Parathyroid adenoma (tissue), 2 donors: ENCODE measurements at regions not wholly inside any gene's neighbourhood (a gene's known extent, or its start where the extent isn't known, plus 50 kb on each side); places are given as distances from the start of the nearest gene placed in this dataset.

Experiments
- H2AFZ ChIP-seq: fragments of 300-600 bp; sonication (generic); one replicate; pipeline ENCODE4 v1.7.0; 2017; ENCODE audit warnings: antibody characterized with exemption, mild to moderate bottlenecking
- H3K27ac ChIP-seq: fragments of 300-600 bp; sonication (generic); one replicate; pipeline ENCODE4 v1.7.0; 2017
- H3K27me3 ChIP-seq: fragments of 300-600 bp; sonication (generic); one replicate; pipeline ENCODE4 v1.7.0; 2017; ENCODE audit warnings: low read length; ENCODE audit not compliant: control insufficient read depth, insufficient read depth
- H3K36me3 ChIP-seq: fragments of 300-600 bp; sonication (generic); one replicate; pipeline ENCODE4 v1.7.0; 2017; ENCODE audit warnings: low read length; ENCODE audit not compliant: control insufficient read depth, insufficient read depth
- H3K4me1 ChIP-seq: fragments of 300-600 bp; sonication (generic); one replicate; pipeline ENCODE4 v1.7.0; 2017; ENCODE audit warnings: control low read depth
- H3K4me2 ChIP-seq: fragments of 300-600 bp; sonication (generic); one replicate; pipeline ENCODE4 v1.7.0; 2017; ENCODE audit warnings: low read length
- H3K4me3 ChIP-seq: fragments of 300-600 bp; sonication (generic); one replicate; pipeline ENCODE4 v1.7.0; 2017; ENCODE audit warnings: low read depth, low read length
- H3K79me2 ChIP-seq: fragments of 300-600 bp; sonication (generic); one replicate; pipeline ENCODE4 v1.7.0; 2017; ENCODE audit warnings: control low read depth
- H3K9ac ChIP-seq: fragments of 300-600 bp; sonication (generic); one replicate; pipeline ENCODE4 v1.7.0; 2017; ENCODE audit warnings: mild to moderate bottlenecking
- H3K9me3 ChIP-seq: fragments of 300-600 bp; sonication (generic); one replicate; pipeline ENCODE4 v1.7.0; 2017; ENCODE audit warnings: low read length; ENCODE audit not compliant: control insufficient read depth
- CTCF ChIP-seq: fragments of 300-600 bp; sonication (generic); IDR thresholded peaks from one replicate; pipeline ENCODE4 v1.7.0; 2017; ENCODE audit warnings: antibody characterized with exemption, mild to moderate bottlenecking
- donor health status: primary hyperparathyroidism.

- H3K4me2 ChIP-seq: no peak overlapping the region
- no peak overlapping the region for H2AFZ ChIP-seq
- H3K27ac ChIP-seq: no peak overlapping the region
- no peaks in the 10 kb centered on the region for H3K79me2 ChIP-seq
- no peak overlapping the region for H3K9ac ChIP-seq
- no peak overlapping the region for H3K4me3 ChIP-seq
- no peaks in the 10 kb centered on the region for H3K4me1 ChIP-seq
- H3K27me3 ChIP-seq: no peaks in the 10 kb centered on the region
- no peak for TF ChIP-seq CTCF
- H3K9me3 ChIP-seq: no peaks in the 10 kb centered on the region
- no peaks in the 10 kb centered on the region for H3K36me3 ChIP-seq
These were observed 1011.7 kb upstream of the PCDH7 start for GRCh38 chr4:29708473-29708872.

- no peaks in the 10 kb centered on the region for H3K36me3 ChIP-seq
- no peaks in the 10 kb centered on the region for H3K79me2 ChIP-seq
- no peak for TF ChIP-seq CTCF
- no peaks in the 10 kb centered on the region for H3K4me1 ChIP-seq
- H3K9ac ChIP-seq: no peak overlapping the region
- H3K9me3 ChIP-seq: no peaks in the 10 kb centered on the region
- H3K27ac ChIP-seq: no peak overlapping the region
- H3K4me3 ChIP-seq: no peak overlapping the region
- H3K27me3 ChIP-seq: no peaks in the 10 kb centered on the region
- no peak overlapping the region for H2AFZ ChIP-seq
- no peak overlapping the region for H3K4me2 ChIP-seq
These were observed 1009.6 kb upstream of the PCDH7 start for GRCh38 chr4:29710519-29710918.

- Histone ChIP-seq H3K4me1 (no peaks in the 10 kb centered on the region), H3K9ac (no peak overlapping the region), H3K27me3 (no peaks in the 10 kb centered on the region), H3K4me2 (no peak overlapping the region), H3K79me2 (no peaks in the 10 kb centered on the region), H3K9me3 (no peaks in the 10 kb centered on the region), H3K27ac (no peak overlapping the region), H3K4me3 (no peak overlapping the region), H2AFZ (no peak overlapping the region), H3K36me3 (no peaks in the 10 kb centered on the region)
- no peak for TF ChIP-seq CTCF
These were observed 1008.9 kb upstream of the PCDH7 start for GRCh38 chr4:29711226-29711625.

GRCh38 chr4:29717287-29718057 lies 1002.7 kb upstream of the PCDH7 start:
- Histone ChIP-seq H3K27me3 (no peaks in the 10 kb centered on the region), H3K4me2 (no peak overlapping the region), H3K4me1 (no peaks in the 10 kb centered on the region), H3K36me3 (no peaks in the 10 kb centered on the region), H3K79me2 (no peaks in the 10 kb centered on the region), H3K27ac (no peak overlapping the region), H3K9ac (no peak overlapping the region), H3K4me3 (no peak overlapping the region), H2AFZ (no peak overlapping the region), H3K9me3 (no peaks in the 10 kb centered on the region)
- TF ChIP-seq CTCF: no peak

- Histone ChIP-seq H3K27me3 (no peaks in the 10 kb centered on the region), H3K27ac (no peak overlapping the region), H3K36me3 (no peaks in the 10 kb centered on the region), H3K9me3 (no peaks in the 10 kb centered on the region), H3K4me1 (no peaks in the 10 kb centered on the region), H3K79me2 (no peaks in the 10 kb centered on the region), H3K9ac (no peak overlapping the region), H3K4me2 (no peak overlapping the region), H2AFZ (no peak overlapping the region), H3K4me3 (no peak overlapping the region)
- no peak for TF ChIP-seq CTCF
These were observed 1002.0 kb upstream of the PCDH7 start for GRCh38 chr4:29718136-29718535.
